ENCODE measurements at regions not wholly inside any gene's neighbourhood (a gene's known extent, or its start where the extent isn't known, plus 50 kb on each side); places are given as distances from the start of the nearest gene placed in this dataset.
A peak's percentile ranks its signal among the peaks of the same experiment; 100 is the strongest.

- intact Hi-C loops (cut with micrococcal nuclease) = no loop called here
- Histone ChIP-seq H2AFZ (ENCODE audit: low read length) (no peak overlapping the region), H3K27me3 (ENCODE audit: low read length) (no peaks in the 10 kb centered on the region), H4K20me1 (ENCODE audit: low read length) (no peaks in the 10 kb centered on the region), H3K9me2 (replicated peaks; ENCODE audit: low read length) (no peaks in the 10 kb centered on the region), H3K4me2 (ENCODE audit: low read length) (no peak overlapping the region), H3K9me3 (ENCODE audit: low read length) (no peaks in the 10 kb centered on the region), H3K4me1 (ENCODE audit: insufficient read depth, low read length) (no peaks in the 10 kb centered on the region), H3K4me3 (ENCODE audit: low read length) (no peak overlapping the region), H3F3A (ENCODE audit: low read length, unreplicated experiment) (no peaks in the 10 kb centered on the region), H3K9ac (ENCODE audit: low read length) (no peak overlapping the region), H3K27ac (ENCODE audit: low read length) (no peak overlapping the region), H3K36me3 (ENCODE audit: low read depth, low read length) (no peaks in the 10 kb centered on the region), H3K79me2 (ENCODE audit: low read length) (no peaks in the 10 kb centered on the region)
- no peak for ATAC-seq
- BruUV-seq (replicated peaks) = no TSS peak
- CTCF ChIA-PET = no interaction called here
- no peak for DNase-seq
- TF ChIP-seq EZH2 (IDR thresholded peaks at IDR 0.05; ENCODE audit: low read length, unreplicated experiment) = no peak
- no peak for TF ChIP-seq CTCF (conservative IDR thresholded peaks at IDR 0.05; ENCODE audit: low read depth, low read length)
- TF ChIP-seq EZH2phosphoT487 (IDR thresholded peaks at IDR 0.05; ENCODE audit: borderline replicate concordance, low read length) = no peak
- POLR2A ChIA-PET (ENCODE audit: unreplicated experiment) = no interaction called here
These were observed 222.9 kb upstream of the MEF2C start for GRCh38 chr5:89105836-89106235.

GRCh38 chr5:89105171-89105695 lies 222.2 kb upstream of the MEF2C start:
- BruUV-seq (replicated peaks) = no TSS peak

More at GRCh38 chr5:89105171-89105695, 222.2 kb upstream of the MEF2C start:
- no peak overlapping the region for H3K4me2 ChIP-seq (ENCODE audit: low read length)
- no peaks in the 10 kb centered on the region for H3K9me3 ChIP-seq (ENCODE audit: low read length)
- ATAC-seq (no peak), DNase-seq (peak; percentile 17)
- H3K27me3 ChIP-seq (ENCODE audit: low read length) = no peaks in the 10 kb centered on the region
- no peaks in the 10 kb centered on the region for H3K36me3 ChIP-seq (ENCODE audit: low read depth, low read length)
- POLR2A ChIA-PET (ENCODE audit: unreplicated experiment) = no interaction called here
- H3K79me2 ChIP-seq (ENCODE audit: low read length) = no peaks in the 10 kb centered on the region
- H2AFZ ChIP-seq (ENCODE audit: low read length) = no peak overlapping the region
- H3K9me2 ChIP-seq (replicated peaks; ENCODE audit: low read length) = no peaks in the 10 kb centered on the region
- no peaks in the 10 kb centered on the region for H3F3A ChIP-seq (ENCODE audit: low read length, unreplicated experiment)
- H3K4me3 ChIP-seq (ENCODE audit: low read length) = no peak overlapping the region
- TF ChIP-seq EZH2phosphoT487 (IDR thresholded peaks at IDR 0.05; ENCODE audit: borderline replicate concordance, low read length) (no peak), EZH2 (IDR thresholded peaks at IDR 0.05; ENCODE audit: low read length, unreplicated experiment) (no peak), CTCF (conservative IDR thresholded peaks at IDR 0.05; ENCODE audit: low read depth, low read length) (no peak)
- intact Hi-C loops (cut with micrococcal nuclease) = no loop called here
- H4K20me1 ChIP-seq (ENCODE audit: low read length) = no peaks in the 10 kb centered on the region
- H3K4me1 ChIP-seq (ENCODE audit: insufficient read depth, low read length) = no peaks in the 10 kb centered on the region
- CTCF ChIA-PET = no interaction called here
- no peak overlapping the region for H3K9ac ChIP-seq (ENCODE audit: low read length)
- no peak overlapping the region for H3K27ac ChIP-seq (ENCODE audit: low read length)

Data from PC-3 (cell line).